ENCODE measurements at regions not wholly inside any gene's neighbourhood (a gene's known extent, or its start where the extent isn't known, plus 50 kb on each side); places are given as distances from the start of the nearest gene placed in this dataset.

- DNase-seq = no peak
Measured at GRCh38 chr22:49638001-49638400, 189.7 kb downstream of the BRD1 start.

GRCh38 chr22:49637255-49637760, 190.4 kb downstream of the BRD1 start:
- DNase-seq = no peak

- no peak for DNase-seq
Measured at GRCh38 chr22:49636649-49637048, 191.0 kb downstream of the BRD1 start.

- DNase-seq = no peak
Measured at GRCh38 chr22:49636214-49636613, 191.5 kb downstream of the BRD1 start.

GRCh38 chr22:49634006-49634772, 193.5 kb downstream of the BRD1 start:
- peak; percentile 39 for DNase-seq

GRCh38 chr22:49633010-49633324, 194.7 kb downstream of the BRD1 start:
- no peak for DNase-seq

GRCh38 chr22:49632199-49633009, 195.3 kb downstream of the BRD1 start:
- DNase-seq = peak; percentile 68

- DNase-seq = no peak
Measured at GRCh38 chr22:49630448-49630946, 197.2 kb downstream of the BRD1 start.

- DNase-seq = no peak
Measured at GRCh38 chr22:49629586-49630447, 197.9 kb downstream of the BRD1 start.

GRCh38 chr22:49629261-49629570, 198.5 kb downstream of the BRD1 start:
- DNase-seq = no peak

- DNase-seq = no peak
Measured at GRCh38 chr22:49628391-49629260, 199.0 kb downstream of the BRD1 start.

- DNase-seq = no peak
Measured at GRCh38 chr22:49627217-49628181, 200.2 kb downstream of the BRD1 start.

- DNase-seq = no peak
Measured at GRCh38 chr22:49626361-49627216, 201.1 kb downstream of the BRD1 start.

GRCh38 chr22:49624421-49625177, 203.1 kb downstream of the BRD1 start:
- DNase-seq = no peak

GRCh38 chr22:49623715-49624114, 204.0 kb downstream of the BRD1 start:
- no peak for DNase-seq

GRCh38 chr22:49623176-49623575, 204.5 kb downstream of the BRD1 start:
- no peak for DNase-seq

GRCh38 chr22:49622241-49623105, 205.2 kb downstream of the BRD1 start:
- DNase-seq = no peak

GRCh38 chr22:49621601-49622210, 206.0 kb downstream of the BRD1 start:
- DNase-seq = no peak

Measured in hematopoietic multipotent progenitor cell treated with erythropoietin and hydrocortisone succinate and interleukin-3 and kit ligand, for 6 days (in vitro differentiated cells).